H1 (cell line): ENCODE measurements at regions not wholly inside any gene's neighbourhood (a gene's known extent, or its start where the extent isn't known, plus 50 kb on each side); places are given as distances from the start of the nearest gene placed in this dataset.

Experiments
- ATF2 ChIP-seq: IDR thresholded peaks from 2 replicates; pipeline ENCODE4 v1.6.1; 2012; ENCODE audit warnings: low read length, inconsistent platforms
- BCL11A ChIP-seq, 2 experiments: IDR thresholded peaks; one replicate each; pipeline ENCODE4 v1.6.1; 2011; ENCODE audit warnings: low read depth in 2 of 2, low read length in 2 of 2, mild to moderate bottlenecking in 2 of 2
- GTF2F1 ChIP-seq: IDR thresholded peaks from 2 replicates; pipeline ENCODE4 v1.6.1; 2012; ENCODE audit warnings: low read depth, low read length, improper control_type of control experiment, borderline replicate concordance
- NANOG ChIP-seq: IDR thresholded peaks from 2 replicates; pipeline ENCODE4 v1.6.1; 2011; ENCODE audit warnings: low read length, low read depth, mild to moderate bottlenecking, inconsistent platforms; ENCODE audit not compliant: insufficient read depth, poor library complexity, severe bottlenecking
- TAF1 ChIP-seq: IDR thresholded peaks from 2 replicates; pipeline ENCODE4 v1.6.1; 2011; ENCODE audit warnings: mild to moderate bottlenecking, low read depth, low read length
- TEAD4 ChIP-seq: IDR thresholded peaks from 2 replicates; pipeline ENCODE4 v1.6.1; 2012; ENCODE audit warnings: low read depth, low read length, inconsistent platforms, mixed read lengths
- USF2 ChIP-seq: IDR thresholded peaks from 2 replicates; pipeline ENCODE4 v1.6.1; 2011; ENCODE audit warnings: low read length, improper control_type of control experiment

- no peak for TF ChIP-seq ATF2
- no peak for TF ChIP-seq USF2
- TF ChIP-seq TAF1 = no peak
- no peak for TF ChIP-seq TEAD4
- no peak for TF ChIP-seq BCL11A (IDR thresholded peaks at IDR 0.05; ENCODE audit: low read depth in 2 of 2, low read length in 2 of 2)
- TF ChIP-seq GTF2F1 = no peak
- TF ChIP-seq NANOG = no peak
These were observed 588.6 kb upstream of the MKI67 start (continued) for GRCh38 chr10:128714644-128715415.
